HT-29 (cell line): ENCODE measurements at regions not wholly inside any gene's neighbourhood (a gene's known extent, or its start where the extent isn't known, plus 50 kb on each side); places are given as distances from the start of the nearest gene placed in this dataset.
A peak's percentile ranks its signal among the peaks of the same experiment; 100 is the strongest.
"Not testable (repeated sequence)": the region's sequence is repeated elsewhere in the genome, so short reads cannot be mapped to it uniquely, and the experiment has no call there.

ENCODE experiments used
- DNase-seq: peaks from one replicate; pipeline ENCODE4 v3.0.0-alpha.2; 2015; ENCODE audit warnings: low spot score

DNA sequence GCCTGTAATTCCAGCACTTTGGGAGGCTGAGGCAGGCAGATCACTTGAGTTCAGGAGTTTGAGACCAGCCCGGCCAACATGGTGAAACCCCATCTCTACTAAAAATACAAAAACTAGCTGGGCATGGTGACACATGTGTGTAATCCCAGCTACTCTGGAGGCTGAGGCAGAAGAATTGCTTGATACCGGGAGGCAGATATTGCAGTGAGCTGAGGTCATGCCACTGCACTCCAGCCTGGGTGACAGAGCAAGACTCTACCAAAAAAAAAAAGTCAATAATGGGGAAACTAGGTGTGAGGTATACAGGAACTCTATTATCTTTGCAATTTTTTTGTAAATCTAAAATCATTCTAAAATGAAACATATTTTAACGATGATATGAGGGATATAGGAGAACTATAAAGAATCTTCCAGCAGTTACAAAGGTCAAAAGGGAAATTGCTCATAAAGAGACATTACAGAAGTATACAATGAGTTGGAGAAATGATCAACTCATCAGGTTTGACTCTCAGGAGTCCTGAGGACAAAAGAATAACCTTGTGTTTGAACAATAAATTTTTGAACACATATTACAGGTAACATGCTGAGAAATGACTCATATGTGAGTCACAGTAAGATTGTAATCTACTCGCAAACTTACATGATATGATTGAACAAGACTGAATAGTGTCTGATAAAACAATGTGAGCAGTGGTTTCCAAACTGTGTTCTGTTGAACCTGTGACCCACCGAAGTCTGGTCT is 272.6 kb downstream of the FGFR2 start:
- DNase-seq, result peak; percentile 74

DNA sequence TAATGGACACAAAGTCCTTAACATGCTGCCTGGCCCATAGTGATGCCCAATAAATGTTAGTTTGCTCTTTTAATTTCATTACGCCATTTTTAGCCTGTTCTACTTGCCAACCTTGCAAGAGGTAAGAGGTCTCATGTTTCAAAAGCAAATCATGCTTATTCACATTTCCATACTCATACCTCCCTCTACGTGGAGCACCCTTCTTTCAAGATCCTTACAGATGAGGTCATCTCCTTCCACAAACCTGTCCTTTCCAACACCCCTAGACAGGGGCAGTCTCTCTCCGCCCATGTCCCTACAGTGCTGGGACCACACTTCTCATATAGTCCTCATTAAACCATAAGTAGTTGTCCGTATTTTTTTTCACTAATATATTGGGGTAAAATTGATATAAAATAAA is 271.3 kb downstream of the FGFR2 start:
- DNase-seq, result no peak

- no peak for DNase-seq
Observed at GRCh38 chr10:121327727-121328126, 270.5 kb downstream of the FGFR2 start.

DNA sequence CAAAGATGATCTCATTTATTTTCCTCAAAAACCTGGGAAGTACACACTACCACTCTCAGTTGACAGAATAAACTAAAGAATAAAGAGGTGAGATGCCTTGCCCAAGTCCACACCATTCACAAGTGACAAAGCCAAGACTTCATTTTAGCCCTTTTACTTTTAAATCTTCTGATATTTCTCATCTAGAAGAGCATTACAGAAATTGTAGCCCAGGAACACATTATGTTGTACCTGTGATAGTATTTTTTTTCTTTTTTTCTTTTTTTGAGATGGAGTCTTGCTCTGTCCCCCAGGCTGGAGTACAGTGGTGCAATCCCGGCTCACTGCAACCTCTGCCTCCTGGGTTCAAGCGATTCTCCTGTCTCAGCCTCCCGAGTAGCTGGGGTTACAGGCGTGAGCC is 268.6 kb downstream of the FGFR2 start:
- DNase-seq, result not testable (repeated sequence)

GRCh38 chr10:121330563-121330962 is 267.7 kb downstream of the FGFR2 start:
- DNase-seq, result no peak

- DNase-seq, result no peak
Observed at GRCh38 chr10:121332353-121332752, 265.9 kb downstream of the FGFR2 start.

DNA sequence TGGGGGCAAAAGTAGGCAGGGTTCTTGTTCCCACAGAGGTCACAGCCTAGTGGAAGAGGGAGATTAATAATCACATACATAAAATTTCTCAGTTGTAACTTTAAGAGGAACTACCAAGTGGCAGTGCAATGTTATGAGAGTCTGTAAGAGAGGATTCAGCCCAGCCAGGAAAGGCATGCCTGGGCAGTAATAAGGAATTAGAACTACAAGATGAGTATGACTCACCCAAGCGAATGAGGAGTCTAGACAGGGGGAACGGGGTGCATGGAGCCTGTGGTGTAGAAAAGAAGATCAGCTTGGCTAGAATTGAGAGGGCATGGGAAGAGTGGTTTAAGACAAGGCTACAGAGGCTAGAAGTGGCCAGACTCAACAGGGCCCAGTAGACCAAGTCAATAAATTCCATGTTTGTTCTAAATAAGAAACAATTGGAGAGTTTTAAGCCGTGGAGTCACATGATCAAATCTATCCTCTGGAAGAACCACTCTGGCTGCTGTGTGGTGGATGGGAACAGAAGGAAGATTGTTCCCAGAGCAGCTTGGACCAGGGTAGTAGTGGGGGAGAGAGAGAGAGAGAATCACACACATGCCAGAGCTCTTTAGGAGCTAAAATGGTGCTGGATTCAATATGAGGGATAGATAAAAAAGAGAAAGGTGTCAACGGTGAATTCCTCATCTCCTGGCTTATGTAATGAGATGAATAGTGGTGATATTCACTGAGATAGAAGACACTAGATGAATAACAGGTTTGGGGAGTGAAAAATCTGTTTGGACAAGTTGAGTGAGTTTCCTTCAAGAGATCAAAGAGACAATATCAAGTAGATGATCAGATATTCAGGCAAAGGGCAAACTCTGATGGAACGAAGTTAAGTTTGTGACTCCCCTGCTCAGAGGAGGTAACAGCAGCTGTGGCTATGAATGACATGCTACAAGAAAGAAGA is 265.1 kb downstream of the FGFR2 start:
- no peak for DNase-seq

- no peak for DNase-seq
Observed at GRCh38 chr10:121335386-121335925, 262.8 kb downstream of the FGFR2 start.

DNA sequence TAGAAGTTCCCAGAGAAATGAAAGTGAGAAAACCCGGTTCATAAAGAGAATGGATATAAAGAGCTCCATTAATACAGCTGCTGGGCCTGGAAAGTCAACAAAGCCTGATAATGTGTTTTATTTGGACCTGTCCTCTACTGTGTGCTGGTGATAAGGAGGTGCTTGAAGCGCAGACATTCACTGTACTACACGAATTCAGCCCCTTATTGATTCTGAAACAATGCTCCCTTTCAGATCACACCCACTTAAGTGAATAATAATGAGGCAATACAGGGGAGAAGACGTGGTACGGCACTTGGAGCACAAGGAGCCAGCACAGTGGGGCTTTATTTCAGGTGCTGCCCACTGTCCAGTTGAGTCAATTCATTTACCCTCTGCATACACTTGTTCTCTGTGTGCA is 260.8 kb downstream of the FGFR2 start:
- DNase-seq, result no peak

DNA sequence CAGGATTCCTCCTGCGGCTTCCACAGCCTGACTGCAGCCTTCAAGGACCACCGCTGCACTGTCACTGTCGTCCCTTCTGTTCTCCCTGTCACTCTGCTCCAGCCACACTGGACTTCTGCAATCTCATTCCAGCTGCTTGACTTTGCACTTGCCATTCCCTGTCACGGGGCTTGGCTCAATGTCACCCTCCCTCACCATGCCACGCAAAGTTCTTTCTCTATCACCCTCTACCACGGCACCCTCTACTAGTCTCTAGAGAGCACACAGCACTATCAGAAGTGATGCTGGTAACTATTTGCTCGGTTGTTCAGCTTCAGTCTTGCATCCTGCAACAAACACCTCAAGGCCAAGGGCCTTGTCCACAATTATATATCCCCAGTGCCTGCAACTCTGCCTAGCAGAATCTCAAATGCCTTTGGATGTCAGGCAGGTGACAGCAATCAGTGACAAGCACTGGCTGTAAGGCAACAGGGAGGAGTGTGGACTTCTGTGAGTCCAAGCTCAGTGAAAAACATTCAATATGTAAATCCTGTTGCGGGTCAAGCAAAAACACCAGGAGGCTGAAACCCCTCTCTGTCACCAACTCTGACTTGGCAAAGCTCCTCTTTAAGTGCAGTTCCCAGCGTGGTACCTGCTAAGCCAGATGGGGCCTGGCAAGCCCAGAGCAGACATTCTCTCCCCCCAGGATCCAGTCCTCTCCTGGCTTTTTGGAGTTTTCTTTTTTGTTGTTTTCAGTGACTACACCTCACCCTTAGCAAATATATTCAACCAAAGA is 259.9 kb downstream of the FGFR2 start:
- no peak for DNase-seq

GRCh38 chr10:121339114-121339513 is 259.1 kb downstream of the FGFR2 start:
- DNase-seq, result no peak

DNA sequence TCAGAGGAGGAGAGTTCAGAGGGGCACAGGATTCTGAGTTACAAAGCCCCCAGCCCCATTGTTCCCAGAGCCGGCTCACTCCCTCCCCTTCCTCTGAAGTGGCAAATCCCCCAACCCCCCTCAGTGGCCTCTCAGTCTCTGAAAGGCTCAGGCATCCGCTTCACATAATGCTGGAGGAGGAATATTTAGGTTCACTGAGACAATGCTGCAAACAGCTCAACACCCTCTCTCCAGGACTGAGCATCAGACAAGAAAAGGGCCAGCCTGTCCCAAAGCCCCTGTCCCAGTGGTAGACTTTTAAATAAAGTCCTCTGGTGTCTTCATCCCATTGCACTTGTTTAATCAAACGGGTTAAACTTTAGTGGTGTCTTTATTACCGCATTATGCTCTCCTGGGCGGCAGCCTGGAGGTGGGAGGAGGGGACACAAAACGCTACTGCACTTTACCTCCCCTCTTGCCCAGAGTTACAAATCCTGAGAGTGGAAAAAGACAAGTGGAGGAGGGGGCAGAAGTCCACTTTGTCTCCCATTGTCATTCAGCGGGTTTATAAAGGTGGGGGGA is 257.9 kb downstream of the FGFR2 start:
- DNase-seq, result no peak

DNA sequence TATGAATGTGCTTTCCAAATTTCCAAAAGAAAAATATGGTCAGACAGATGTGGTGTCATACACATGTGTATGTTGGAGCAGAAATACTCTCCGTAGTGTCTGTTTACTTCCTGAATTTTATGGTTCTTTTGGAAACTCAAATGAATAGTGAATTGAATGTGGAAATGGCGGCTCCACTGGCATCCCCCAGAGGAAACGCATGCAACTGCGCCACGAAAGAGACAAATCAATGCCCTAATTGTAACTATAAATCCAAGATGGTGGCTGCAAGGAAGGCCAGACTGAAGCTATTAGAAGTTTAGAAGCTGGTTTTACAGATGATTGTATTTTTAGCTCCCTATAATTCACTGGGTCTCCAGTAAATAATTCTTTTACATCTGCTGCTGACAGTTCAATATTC is 246.7 kb downstream of the FGFR2 start:
- DNase-seq, result no peak

GRCh38 chr10:121352231-121352855 is 245.9 kb downstream of the FGFR2 start:
- no peak for DNase-seq

DNA sequence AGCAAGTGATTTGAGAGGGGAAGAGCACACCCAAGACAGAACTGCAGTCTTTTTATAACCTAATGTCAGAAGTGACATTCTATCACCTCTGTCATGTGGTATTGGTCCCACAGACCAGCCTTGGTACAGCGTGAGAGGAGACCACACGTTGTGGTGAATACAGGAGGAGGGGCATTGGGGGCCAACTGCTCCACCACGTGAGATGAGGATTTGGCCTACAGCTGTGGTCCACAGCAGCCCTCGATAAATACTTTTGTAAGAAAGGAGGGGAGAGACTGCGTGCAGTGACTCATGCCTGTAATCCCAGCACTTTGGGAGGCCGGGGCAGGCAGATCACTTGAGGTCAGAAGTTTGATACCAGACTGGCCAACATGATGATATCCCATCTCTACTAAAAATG is 243.1 kb downstream of the FGFR2 start:
- no peak for DNase-seq

DNA sequence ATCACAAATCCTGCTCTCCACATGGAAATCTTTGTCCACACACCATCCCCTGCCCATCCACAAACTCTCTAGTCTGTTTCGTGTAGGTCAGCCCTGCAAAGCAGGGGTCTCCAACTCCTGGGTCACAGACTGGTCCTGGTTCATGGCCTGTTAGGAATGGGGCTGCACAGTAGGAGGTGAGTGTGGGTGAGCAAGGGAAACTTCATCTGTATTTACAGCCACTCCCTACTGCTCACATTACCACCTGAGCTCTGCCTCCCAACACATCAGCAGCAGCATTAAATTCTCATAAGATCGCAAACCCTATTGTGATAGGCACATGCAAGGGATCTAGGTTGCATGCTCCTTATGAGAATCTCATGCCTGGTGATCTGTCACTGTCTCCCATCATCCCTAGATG is 242.1 kb downstream of the FGFR2 start:
- DNase-seq, result no peak

DNA sequence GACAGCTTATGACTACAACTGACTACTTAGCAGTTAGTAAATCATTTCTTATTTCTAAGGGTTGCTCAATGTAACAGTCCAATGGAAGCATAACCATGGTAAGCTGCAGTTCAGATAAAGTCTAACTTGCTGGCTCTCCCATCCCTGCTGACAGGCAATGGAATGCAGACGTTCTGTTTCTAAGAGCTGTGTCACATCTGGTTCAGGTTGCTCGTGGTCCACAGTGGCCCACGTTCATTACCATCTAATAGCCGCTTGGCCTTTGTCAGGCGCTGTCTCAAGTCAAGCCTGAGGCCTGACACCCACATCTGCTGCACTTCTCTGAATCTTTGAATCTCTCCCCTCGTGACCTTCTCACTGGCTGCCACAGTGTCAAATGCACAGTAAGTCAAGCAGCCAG is 240.8 kb downstream of the FGFR2 start:
- no peak for DNase-seq

DNA sequence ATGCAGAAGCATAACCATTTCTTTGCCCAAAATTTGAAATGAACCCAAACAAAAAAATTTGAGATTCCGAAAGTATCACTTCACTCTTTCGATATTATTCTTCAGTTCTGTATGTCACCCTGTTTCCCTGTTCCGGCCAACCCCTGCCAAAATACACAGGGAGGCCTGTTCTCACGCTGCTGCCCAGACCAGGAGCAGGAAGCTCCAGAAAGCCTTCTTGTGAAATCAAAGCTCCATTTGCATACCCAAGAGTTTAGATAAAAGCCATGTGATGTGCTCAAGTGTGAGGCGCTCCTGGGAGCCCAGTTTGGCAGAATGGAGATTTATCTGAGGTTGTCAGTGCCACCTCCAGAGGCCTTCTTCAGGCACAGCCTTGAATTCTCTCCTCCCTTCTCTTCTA is 236.2 kb downstream of the FGFR2 start:
- DNase-seq, result no peak

- no peak for DNase-seq
Observed at GRCh38 chr10:121365566-121365965, 232.7 kb downstream of the FGFR2 start.

DNA sequence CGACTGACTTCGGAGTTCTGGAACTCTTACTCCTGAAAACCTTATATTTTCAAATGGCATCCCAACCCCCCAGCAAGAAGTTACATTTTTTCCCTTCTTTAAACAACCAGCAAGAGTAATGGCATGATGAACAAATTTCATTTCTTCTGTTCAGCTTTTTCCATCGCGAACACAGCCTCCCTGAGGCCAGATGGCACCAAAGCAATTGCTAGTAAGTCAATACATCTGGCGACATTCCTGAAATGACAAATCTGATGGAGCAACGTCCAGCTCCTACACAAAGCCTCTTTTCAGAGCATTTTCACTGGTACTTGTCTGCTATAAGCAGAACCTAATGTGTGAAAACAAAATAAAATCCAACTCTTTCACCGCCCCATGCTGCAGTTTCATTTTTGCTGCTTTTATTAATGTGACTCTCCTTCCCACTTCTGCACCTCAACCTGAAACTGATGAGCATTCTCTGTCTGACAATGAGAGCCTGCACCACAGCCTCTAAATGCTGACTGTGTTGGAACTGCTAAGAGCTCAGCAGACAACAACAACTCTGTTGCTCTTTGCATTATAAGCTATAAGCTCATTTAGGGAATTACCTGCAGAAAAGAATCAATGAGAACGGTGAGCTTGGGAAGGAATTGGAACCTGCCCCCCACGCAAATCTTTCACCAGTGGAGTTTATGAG is 229.8 kb downstream of the FGFR2 start:
- no peak for DNase-seq
